C4-2B (cell line): ENCODE measurements at regions not wholly inside any gene's neighbourhood (a gene's known extent, or its start where the extent isn't known, plus 50 kb on each side); places are given as distances from the start of the nearest gene placed in this dataset.

Experiments
- H3K27ac ChIP-seq: fragments of 450-650 bp; 2 replicates; pipeline ENCODE4 v1.5.1; 2017
- CTCF ChIP-seq: fragments of 450-650 bp; conservative IDR thresholded peaks from 2 replicates; pipeline ENCODE4 v1.5.1; 2017; ENCODE audit warnings: mild to moderate bottlenecking
- ZFX ChIP-seq: fragments of 450-650 bp; IDR thresholded peaks from 2 replicates; pipeline ENCODE4 v1.6.1; 2017

GRCh38 chr2:195428673-195429072 is 228.4 kb upstream of the SLC39A10 start:
- no peak for TF ChIP-seq CTCF
- TF ChIP-seq ZFX: no peak
- no peak overlapping the region for H3K27ac ChIP-seq

GRCh38 chr2:195425328-195425727 is 231.7 kb upstream of the SLC39A10 start:
- no peak for TF ChIP-seq ZFX
- TF ChIP-seq CTCF: no peak
- H3K27ac ChIP-seq: no peak overlapping the region

GRCh38 chr2:195419033-195419432 is 238.0 kb upstream of the SLC39A10 start:
- TF ChIP-seq CTCF (no peak), ZFX (no peak)
- H3K27ac ChIP-seq: no peak overlapping the region

GRCh38 chr2:195414537-195415100 is 242.4 kb upstream of the SLC39A10 start:
- TF ChIP-seq CTCF: no peak
- TF ChIP-seq ZFX: no peak

GRCh38 chr2:195413944-195414343 is 243.1 kb upstream of the SLC39A10 start:
- H3K27ac ChIP-seq: no peak overlapping the region
- TF ChIP-seq ZFX (no peak), CTCF (no peak)

More at GRCh38 chr2:195414537-195415100, 242.4 kb upstream of the SLC39A10 start:
- H3K27ac ChIP-seq: no peak overlapping the region

GRCh38 chr2:195413422-195413821 is 243.6 kb upstream of the SLC39A10 start:
- TF ChIP-seq ZFX (no peak), CTCF (no peak)
- H3K27ac ChIP-seq: no peak overlapping the region

- H3K27ac ChIP-seq: no peak overlapping the region
- TF ChIP-seq ZFX (no peak), CTCF (no peak)
Measured at GRCh38 chr2:195411219-195411687, 245.8 kb upstream of the SLC39A10 start.
